ENCODE measurements at regions not wholly inside any gene's neighbourhood (a gene's known extent, or its start where the extent isn't known, plus 50 kb on each side); places are given as distances from the start of the nearest gene placed in this dataset.

DNA sequence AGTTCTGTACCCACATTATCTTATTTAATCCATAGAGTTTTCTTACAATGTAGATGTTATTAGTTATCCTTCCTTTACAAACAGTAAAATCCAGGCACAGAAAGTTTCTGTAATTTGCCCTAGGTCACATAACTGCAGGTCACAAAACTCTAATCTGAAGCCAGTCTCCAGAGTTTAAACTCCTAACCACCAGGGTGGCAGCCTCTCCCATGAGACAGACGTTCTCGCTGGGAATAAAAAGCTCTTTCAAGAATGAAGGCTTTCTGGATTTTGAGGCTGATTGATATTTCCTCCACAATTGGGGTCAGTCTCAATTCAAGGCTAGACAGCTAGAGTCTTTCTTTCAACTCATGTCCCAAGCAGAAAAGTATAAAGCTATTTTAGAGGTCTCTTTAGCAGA is 95.8 kb upstream of the PLEKHG7 start:
- Mint-ChIP-seq H3K27ac (no peak overlapping the region), H3K27me3 (no peaks in the 10 kb centered on the region), H3K9me3 (peaks cover 2% of the 10 kb centered on the region), H3K4me3 (no peak overlapping the region), H3K36me3 (peaks cover 1% of the 10 kb centered on the region), H3K4me1 (ENCODE audit: unreplicated experiment) (peaks cover 11% of the 10 kb centered on the region)
- DNase-seq (ENCODE audit: extremely low spot score, unreplicated experiment), result no peak
- TF ChIP-seq, protein P1, sequence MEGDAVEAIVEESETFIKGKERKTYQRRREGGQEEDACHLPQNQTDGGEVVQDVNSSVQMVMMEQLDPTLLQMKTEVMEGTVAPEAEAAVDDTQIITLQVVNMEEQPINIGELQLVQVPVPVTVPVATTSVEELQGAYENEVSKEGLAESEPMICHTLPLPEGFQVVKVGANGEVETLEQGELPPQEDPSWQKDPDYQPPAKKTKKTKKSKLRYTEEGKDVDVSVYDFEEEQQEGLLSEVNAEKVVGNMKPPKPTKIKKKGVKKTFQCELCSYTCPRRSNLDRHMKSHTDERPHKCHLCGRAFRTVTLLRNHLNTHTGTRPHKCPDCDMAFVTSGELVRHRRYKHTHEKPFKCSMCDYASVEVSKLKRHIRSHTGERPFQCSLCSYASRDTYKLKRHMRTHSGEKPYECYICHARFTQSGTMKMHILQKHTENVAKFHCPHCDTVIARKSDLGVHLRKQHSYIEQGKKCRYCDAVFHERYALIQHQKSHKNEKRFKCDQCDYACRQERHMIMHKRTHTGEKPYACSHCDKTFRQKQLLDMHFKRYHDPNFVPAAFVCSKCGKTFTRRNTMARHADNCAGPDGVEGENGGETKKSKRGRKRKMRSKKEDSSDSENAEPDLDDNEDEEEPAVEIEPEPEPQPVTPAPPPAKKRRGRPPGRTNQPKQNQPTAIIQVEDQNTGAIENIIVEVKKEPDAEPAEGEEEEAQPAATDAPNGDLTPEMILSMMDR (conservative IDR thresholded peaks at IDR 0.05), result no peak

DNA sequence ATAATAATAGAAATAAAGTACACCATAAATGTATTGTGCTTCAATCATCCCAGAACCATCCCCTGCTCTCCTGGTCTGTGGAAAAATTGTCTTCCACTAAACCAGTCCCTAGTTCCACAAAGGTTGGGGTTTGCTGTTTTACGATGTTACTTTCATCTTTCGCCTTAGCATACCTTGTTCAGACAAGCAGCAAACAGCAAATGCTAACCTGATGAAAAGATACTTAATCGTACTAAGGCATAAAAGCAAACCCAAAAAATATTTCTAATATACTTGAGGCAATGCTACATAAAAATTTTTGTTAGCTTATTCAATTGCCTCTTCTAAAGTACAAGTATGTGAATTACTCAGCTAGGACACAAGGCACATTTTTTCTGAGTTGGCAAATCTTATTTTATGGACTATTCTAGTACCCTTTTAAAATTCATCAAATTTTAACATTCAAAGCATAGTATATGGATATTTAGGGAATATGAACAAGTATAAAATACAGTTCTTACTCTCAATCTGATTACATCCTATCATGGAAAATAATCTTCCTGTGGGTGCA is 97.1 kb upstream of the PLEKHG7 start:
- TF ChIP-seq, protein P1 (conservative IDR thresholded peaks at IDR 0.05), result no peak
- peaks cover 6% of the 10 kb centered on the region for H3K36me3 Mint-ChIP-seq
- no peak for DNase-seq (ENCODE audit: extremely low spot score, unreplicated experiment)
- H3K27ac Mint-ChIP-seq, result no peak overlapping the region
- H3K4me3 Mint-ChIP-seq, result no peak overlapping the region
- peaks cover 11% of the 10 kb centered on the region for H3K4me1 Mint-ChIP-seq (ENCODE audit: unreplicated experiment)
- H3K27me3 Mint-ChIP-seq, result no peaks in the 10 kb centered on the region
- peaks cover 6% of the 10 kb centered on the region for H3K9me3 Mint-ChIP-seq

DNA sequence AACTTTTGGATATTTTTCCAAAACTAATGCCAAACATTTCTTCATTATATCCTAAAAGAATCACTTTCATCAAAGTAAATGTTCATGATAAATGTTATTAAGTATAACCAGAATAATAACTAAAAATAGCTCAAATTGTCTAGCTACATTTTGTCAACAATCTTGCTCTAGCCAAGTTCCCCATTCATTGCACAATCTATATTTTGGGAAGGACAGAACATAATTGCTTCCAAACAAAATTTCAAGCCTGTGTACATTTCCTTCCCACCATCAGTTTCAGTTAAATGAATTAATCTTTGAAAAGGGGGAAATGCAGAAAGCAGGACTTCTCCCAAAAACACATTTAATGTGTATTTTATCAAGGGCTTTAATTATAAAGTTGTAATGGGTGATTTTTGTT is 98.0 kb upstream of the PLEKHG7 start:
- no peak overlapping the region for H3K27ac Mint-ChIP-seq
- peaks cover 9% of the 10 kb centered on the region for H3K9me3 Mint-ChIP-seq
- TF ChIP-seq, protein P1 (conservative IDR thresholded peaks at IDR 0.05), result no peak
- peaks cover 7% of the 10 kb centered on the region for H3K36me3 Mint-ChIP-seq
- H3K27me3 Mint-ChIP-seq, result no peaks in the 10 kb centered on the region
- DNase-seq (ENCODE audit: extremely low spot score, unreplicated experiment), result no peak
- H3K4me3 Mint-ChIP-seq, result no peak overlapping the region
- H3K4me1 Mint-ChIP-seq (ENCODE audit: unreplicated experiment), result peaks cover 11% of the 10 kb centered on the region

DNA sequence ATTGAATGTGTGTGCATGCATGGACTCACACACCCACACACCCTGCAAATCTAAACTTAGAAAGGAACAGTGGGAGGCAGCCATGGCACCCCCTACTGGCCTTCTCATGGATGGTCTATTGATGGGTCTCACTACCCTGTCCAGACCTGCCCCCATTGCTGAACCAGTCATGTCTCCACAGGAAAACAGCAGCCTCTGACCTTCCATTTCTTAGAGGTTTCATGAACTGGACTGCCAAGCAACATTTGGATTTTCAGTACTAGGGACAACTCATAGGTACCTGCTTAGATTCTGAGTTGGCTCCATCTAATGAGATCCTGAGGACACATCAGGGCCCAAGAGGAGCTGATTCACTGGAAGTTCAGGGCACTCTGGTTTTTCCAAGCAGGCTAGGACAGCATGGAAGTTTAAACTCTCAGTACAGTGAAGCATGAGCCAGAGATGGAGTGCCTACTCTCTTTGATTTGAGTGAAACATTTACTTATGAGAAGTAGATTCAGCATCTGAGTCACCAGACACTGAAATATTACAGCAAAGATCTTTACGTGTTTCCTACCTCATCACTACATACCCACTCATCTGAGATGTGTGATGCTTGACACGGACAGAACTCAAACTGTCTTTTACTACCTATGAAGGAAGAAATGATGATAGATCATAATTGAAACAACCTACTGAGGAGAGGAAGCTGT is 98.9 kb upstream of the PLEKHG7 start:
- no peak for DNase-seq (ENCODE audit: extremely low spot score, unreplicated experiment)
- Mint-ChIP-seq H3K4me3 (no peak overlapping the region), H3K27ac (no peak overlapping the region), H3K27me3 (no peaks in the 10 kb centered on the region), H3K9me3 (peaks cover 17% of the 10 kb centered on the region), H3K36me3 (peaks cover 7% of the 10 kb centered on the region), H3K4me1 (ENCODE audit: unreplicated experiment) (peaks cover 11% of the 10 kb centered on the region)
- TF ChIP-seq, protein P1 (conservative IDR thresholded peaks at IDR 0.05), result no peak

DNA sequence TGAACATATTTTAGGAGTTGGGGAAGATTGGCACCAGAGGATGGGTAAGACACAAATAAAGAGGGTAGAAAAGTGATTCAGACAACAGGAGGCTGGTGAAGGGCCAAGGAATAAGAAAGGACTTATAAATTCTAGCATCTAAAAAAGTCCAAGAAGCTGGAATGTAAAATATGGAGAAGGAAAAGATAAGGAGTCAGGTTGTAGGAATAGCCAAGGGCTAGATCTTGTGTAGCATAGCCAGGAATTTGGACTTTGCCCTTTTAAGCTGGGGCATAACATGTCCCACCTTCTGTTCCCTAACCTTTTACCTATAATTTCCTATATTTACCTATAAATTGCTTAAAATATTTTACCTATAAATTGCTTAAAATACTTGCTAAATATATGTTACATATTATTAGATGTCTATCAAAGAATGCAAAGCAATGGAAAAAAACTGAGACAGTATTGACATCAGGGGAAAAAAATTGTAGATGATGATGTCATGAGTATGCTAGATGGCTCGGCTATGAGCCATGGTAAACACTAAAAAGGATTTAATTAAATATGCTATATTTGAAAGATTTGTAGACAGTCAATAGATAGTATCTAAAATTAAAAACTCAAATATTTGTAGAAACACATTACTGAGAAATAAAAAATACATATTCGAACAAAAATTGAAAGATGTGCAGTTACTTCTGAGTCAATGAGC is 99.7 kb upstream of the PLEKHG7 start:
- Mint-ChIP-seq H3K27ac (no peak overlapping the region), H3K4me1 (ENCODE audit: unreplicated experiment) (peaks cover 3% of the 10 kb centered on the region), H3K27me3 (no peaks in the 10 kb centered on the region), H3K4me3 (no peak overlapping the region), H3K36me3 (peaks cover 7% of the 10 kb centered on the region), H3K9me3 (peaks cover 17% of the 10 kb centered on the region)
- TF ChIP-seq, protein P1 (conservative IDR thresholded peaks at IDR 0.05), result no peak
- DNase-seq (ENCODE audit: extremely low spot score, unreplicated experiment), result no peak

Measured in type B pancreatic cell (in vitro differentiated cells).